ENCODE measurements at regions not wholly inside any gene's neighbourhood (a gene's known extent, or its start where the extent isn't known, plus 50 kb on each side); places are given as distances from the start of the nearest gene placed in this dataset.

DNA sequence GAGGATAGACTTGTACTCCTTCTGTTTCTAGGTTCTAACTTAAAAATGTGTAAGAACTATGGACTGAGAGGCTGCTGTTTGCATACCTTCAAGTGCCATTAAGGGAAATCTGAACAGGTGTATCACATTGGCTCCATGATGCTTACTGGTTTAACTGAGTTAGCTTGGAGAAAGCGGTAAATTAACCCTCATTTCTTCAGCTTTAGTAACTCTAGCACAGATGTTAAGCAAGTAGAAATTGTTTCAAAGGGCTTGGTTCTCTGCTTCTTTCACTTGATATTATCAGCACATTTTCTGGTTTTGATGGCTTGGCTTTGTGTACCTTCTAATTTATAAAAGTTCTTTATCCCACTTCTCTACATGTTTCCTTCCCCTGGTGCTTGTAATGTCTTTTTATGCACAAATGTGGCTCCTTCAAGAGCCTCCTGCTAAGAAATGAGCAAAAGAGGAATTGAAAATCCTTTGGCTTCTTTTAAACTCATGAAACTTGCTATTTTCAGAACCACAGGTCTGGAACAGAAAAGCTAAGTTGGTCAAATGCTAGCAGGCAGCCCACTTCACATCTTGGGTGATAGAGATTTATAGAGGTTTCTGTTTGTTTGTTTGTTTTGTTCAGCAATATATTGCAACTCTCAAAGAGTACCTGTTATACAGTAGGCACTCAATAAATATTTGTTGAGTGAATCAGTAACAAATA is 249.9 kb upstream of the THUMPD2 start:
- TF ChIP-seq, protein P1, sequence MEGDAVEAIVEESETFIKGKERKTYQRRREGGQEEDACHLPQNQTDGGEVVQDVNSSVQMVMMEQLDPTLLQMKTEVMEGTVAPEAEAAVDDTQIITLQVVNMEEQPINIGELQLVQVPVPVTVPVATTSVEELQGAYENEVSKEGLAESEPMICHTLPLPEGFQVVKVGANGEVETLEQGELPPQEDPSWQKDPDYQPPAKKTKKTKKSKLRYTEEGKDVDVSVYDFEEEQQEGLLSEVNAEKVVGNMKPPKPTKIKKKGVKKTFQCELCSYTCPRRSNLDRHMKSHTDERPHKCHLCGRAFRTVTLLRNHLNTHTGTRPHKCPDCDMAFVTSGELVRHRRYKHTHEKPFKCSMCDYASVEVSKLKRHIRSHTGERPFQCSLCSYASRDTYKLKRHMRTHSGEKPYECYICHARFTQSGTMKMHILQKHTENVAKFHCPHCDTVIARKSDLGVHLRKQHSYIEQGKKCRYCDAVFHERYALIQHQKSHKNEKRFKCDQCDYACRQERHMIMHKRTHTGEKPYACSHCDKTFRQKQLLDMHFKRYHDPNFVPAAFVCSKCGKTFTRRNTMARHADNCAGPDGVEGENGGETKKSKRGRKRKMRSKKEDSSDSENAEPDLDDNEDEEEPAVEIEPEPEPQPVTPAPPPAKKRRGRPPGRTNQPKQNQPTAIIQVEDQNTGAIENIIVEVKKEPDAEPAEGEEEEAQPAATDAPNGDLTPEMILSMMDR (IDR thresholded peaks at IDR 0.05): no peak
- TF ChIP-seq EP300 (IDR thresholded peaks at IDR 0.05) (no peak), POLR2A (IDR thresholded peaks at IDR 0.05) (no peak), POLR2AphosphoS5 (IDR thresholded peaks at IDR 0.05) (no peak)

All from stomach (tissue), 4 donors.